HL-60 (cell line): ENCODE measurements at regions not wholly inside any gene's neighbourhood (a gene's known extent, or its start where the extent isn't known, plus 50 kb on each side); places are given as distances from the start of the nearest gene placed in this dataset.

ENCODE experiments used
- DNase-seq, 2 experiments: peaks; one replicate each; pipeline ENCODE4 v3.0.0-alpha.2; 2010 to 2020; ENCODE audit warnings: low read depth in 1 of 2, low spot score in 1 of 2
- H3K27ac ChIP-seq: fragments of 250-450 bp; sonication (Bioruptor Pico); replicated peaks from 2 replicates; pipeline ENCODE4 v1.5.1; 2020; ENCODE audit warnings: mild to moderate bottlenecking, moderate library complexity
- H3K27me3 ChIP-seq: fragments of 250-450 bp; sonication (Bioruptor Pico); 2 replicates; pipeline ENCODE4 v1.5.1; 2021; ENCODE audit warnings: mild to moderate bottlenecking, moderate library complexity; ENCODE audit not compliant: insufficient read depth, poor library complexity, severe bottlenecking
- H3K4me3 ChIP-seq: replicated peaks from 2 replicates; pipeline ENCODE4 v1.5.1; 2011; ENCODE audit warnings: mild to moderate bottlenecking, control low read depth, low read length; ENCODE audit not compliant: insufficient read depth
- GABPA ChIP-seq: IDR thresholded peaks from 2 replicates; pipeline ENCODE4 v1.6.1; 2012; ENCODE audit warnings: low read depth
- POLR2AphosphoS5 ChIP-seq: IDR thresholded peaks from 2 replicates; pipeline ENCODE4 v1.6.1; 2012; ENCODE audit warnings: low read depth
- SPI1 ChIP-seq: IDR thresholded peaks from 2 replicates; pipeline ENCODE4 v1.6.1; 2012; ENCODE audit warnings: low read depth, mild to moderate bottlenecking, borderline replicate concordance
- TF ChIP-seq, protein P1 (sequence below): IDR thresholded peaks from 2 replicates; pipeline ENCODE4 v1.6.1; 2012; ENCODE audit warnings: low read depth; ENCODE audit not compliant: insufficient replicate concordance
- TF ChIP-seq, protein P2 (sequence below): IDR thresholded peaks from one replicate; pipeline ENCODE4 v1.5.1; 2011; ENCODE audit warnings: low read length, control low read depth, inconsistent platforms; ENCODE audit not compliant: insufficient read depth

DNA sequence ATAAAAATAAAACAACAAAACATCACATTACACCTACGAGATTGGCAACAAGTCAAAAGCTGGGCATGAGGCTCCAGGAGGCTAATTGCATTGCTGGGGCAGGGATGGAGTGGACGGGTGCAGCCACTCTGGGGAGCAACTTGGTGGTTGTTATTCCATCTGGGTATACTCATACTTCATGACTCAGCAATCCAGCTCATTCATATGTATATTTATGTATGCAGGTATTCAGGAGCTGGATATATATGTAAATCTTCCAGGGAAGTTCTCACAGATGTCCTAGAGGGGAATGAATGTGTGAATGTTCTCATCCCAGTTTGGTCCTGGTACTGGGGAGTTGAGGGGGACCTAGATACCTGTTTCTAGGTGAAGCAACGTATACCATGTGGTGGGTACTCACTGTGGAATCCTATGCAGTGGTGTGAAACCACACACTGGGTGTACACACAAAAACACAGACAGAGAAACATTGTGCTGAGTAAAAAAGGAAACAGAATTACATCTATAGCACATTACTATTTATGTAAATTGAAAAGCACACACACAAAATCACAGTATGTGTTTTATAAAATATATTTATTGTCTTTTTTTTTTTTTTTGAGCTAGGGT is 79.7 kb upstream of the RAB4A start:
- no peak for DNase-seq

DNA sequence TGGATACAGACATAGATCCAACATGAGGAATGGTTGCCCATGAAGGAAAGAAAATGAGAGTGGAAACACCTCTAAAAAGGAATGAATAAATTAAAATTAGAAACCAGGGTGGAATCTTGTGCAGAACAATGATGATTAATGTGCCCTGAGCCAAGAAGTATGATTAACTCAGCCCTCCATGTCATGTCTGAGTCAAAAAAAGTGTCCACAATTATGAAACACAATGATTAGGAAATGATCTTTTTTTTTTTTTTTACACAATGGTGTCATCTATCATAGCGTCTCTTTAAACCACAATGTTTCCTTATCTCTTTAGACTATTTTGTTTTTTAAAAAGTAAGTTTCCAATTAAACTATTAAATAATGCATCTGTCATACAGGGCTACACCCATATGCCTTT is 78.9 kb upstream of the RAB4A start:
- no peak for TF ChIP-seq GABPA
- no peak for TF ChIP-seq SPI1
- TF ChIP-seq POLR2AphosphoS5, result no peak
- TF ChIP-seq, protein P1, sequence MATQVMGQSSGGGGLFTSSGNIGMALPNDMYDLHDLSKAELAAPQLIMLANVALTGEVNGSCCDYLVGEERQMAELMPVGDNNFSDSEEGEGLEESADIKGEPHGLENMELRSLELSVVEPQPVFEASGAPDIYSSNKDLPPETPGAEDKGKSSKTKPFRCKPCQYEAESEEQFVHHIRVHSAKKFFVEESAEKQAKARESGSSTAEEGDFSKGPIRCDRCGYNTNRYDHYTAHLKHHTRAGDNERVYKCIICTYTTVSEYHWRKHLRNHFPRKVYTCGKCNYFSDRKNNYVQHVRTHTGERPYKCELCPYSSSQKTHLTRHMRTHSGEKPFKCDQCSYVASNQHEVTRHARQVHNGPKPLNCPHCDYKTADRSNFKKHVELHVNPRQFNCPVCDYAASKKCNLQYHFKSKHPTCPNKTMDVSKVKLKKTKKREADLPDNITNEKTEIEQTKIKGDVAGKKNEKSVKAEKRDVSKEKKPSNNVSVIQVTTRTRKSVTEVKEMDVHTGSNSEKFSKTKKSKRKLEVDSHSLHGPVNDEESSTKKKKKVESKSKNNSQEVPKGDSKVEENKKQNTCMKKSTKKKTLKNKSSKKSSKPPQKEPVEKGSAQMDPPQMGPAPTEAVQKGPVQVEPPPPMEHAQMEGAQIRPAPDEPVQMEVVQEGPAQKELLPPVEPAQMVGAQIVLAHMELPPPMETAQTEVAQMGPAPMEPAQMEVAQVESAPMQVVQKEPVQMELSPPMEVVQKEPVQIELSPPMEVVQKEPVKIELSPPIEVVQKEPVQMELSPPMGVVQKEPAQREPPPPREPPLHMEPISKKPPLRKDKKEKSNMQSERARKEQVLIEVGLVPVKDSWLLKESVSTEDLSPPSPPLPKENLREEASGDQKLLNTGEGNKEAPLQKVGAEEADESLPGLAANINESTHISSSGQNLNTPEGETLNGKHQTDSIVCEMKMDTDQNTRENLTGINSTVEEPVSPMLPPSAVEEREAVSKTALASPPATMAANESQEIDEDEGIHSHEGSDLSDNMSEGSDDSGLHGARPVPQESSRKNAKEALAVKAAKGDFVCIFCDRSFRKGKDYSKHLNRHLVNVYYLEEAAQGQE, result no peak
- TF ChIP-seq, protein P2, sequence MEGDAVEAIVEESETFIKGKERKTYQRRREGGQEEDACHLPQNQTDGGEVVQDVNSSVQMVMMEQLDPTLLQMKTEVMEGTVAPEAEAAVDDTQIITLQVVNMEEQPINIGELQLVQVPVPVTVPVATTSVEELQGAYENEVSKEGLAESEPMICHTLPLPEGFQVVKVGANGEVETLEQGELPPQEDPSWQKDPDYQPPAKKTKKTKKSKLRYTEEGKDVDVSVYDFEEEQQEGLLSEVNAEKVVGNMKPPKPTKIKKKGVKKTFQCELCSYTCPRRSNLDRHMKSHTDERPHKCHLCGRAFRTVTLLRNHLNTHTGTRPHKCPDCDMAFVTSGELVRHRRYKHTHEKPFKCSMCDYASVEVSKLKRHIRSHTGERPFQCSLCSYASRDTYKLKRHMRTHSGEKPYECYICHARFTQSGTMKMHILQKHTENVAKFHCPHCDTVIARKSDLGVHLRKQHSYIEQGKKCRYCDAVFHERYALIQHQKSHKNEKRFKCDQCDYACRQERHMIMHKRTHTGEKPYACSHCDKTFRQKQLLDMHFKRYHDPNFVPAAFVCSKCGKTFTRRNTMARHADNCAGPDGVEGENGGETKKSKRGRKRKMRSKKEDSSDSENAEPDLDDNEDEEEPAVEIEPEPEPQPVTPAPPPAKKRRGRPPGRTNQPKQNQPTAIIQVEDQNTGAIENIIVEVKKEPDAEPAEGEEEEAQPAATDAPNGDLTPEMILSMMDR, result no peak
- peak in 1 of 2 experiments; percentile 75 for DNase-seq

More for the DNA sequence above, 79.7 kb upstream of the RAB4A start:
- no peak overlapping the region; the same call in 1 of the 2 replicates for H3K27ac ChIP-seq
- TF ChIP-seq, protein P2, result no peak
- TF ChIP-seq, protein P1, result no peak
- TF ChIP-seq GABPA (no peak), POLR2AphosphoS5 (no peak), SPI1 (no peak)
- H3K4me3 ChIP-seq, result no peak overlapping the region
- H3K27me3 ChIP-seq, result no peaks in the 10 kb centered on the region

DNA sequence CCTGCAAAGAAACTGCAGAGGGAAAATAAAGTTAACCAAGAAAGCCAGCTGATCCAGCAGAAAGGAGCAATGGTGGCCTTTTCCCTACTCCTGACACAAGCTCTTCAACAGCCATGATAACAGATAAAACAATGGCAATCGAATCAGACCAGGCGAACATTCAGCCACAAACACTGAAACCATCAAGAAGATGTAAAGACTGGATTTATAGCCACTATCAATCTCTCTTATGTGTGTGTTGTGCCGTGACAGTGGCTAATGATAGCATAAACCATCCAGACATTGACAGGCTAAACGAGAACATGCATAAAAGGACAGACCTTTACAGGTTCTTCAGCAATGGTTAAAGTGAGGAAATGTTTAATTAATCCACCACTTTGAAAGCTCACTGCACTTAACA is 78.1 kb upstream of the RAB4A start:
- Histone ChIP-seq H3K27ac (no peak overlapping the region), H3K4me3 (no peak overlapping the region), H3K27me3 (no peaks in the 10 kb centered on the region)
- no peak for DNase-seq
- TF ChIP-seq, protein P2, result no peak
- TF ChIP-seq GABPA, result no peak
- TF ChIP-seq POLR2AphosphoS5, result no peak
- TF ChIP-seq, protein P1, result no peak
- no peak for TF ChIP-seq SPI1

More for the DNA sequence above, 78.9 kb upstream of the RAB4A start:
- Histone ChIP-seq H3K27me3 (no peaks in the 10 kb centered on the region), H3K27ac (peak overlapping the region; percentile 44), H3K4me3 (no peak overlapping the region)
